Nucleus accumbens (tissue), 56 donors: ENCODE measurements at regions not wholly inside any gene's neighbourhood (a gene's known extent, or its start where the extent isn't known, plus 50 kb on each side); places are given as distances from the start of the nearest gene placed in this dataset.

Experiments used
- DNase-seq, 56 donors: peaks; one replicate each; lab custom pipeline; 2025; lab: John Stamatoyannopoulos, UW

DNA sequence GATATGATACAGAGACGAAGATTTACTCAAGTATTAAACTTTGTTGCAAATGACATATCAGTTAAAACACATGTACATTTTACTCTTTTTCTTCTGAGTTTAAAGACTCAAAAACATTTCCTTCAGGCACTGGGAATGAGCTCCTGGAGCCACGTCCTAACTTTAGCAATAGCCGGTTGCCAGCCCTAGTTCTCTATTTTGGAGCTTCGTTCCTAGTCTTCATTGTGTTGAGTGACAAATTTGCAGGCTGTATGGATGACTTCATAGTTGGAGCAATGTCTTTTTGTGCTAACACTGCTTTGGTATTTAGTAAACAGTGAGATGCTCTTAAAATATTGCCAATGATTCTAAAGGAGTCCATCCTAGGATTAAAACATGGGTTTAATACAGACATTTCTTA, 190.9 kb downstream of the FAT4 start:
- DNase-seq = no peak

DNA sequence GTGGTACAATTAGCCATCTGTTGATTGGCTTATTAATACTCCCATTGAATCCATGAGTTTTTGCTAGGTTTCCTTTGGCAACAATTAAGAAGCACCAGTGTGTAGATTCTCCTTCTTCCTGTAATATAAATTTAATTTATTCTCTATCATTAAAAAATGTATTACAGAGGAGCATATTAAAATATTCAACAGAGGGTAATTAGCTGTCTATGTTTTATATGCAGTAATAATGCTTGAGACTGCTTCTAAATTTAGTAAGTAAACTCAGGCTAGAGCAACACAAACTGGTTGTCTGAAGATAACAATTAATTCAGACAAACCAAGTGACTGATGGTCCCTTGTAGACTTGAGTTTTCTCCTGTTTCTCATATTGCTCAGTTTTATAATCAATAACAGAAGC, 192.4 kb downstream of the FAT4 start:
- DNase-seq = no peak

DNA sequence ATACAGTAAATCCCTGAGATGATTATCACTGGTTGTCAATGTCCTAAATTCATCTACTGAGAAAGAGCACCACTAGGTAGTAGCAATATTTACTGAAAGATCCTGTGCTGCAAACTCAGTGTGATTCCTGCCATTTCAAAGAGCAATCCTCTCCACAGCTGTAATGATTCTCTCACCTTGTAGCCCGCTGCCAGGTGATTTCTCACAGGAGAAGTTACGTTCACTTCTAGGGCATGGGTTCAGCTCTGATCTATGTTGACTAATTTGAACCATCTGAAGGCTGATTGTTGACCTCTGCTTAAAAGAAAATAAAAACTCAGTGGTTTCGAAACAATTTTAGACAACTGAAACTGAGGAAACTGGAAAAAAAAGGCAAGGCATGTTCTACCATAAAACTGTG, 197.0 kb downstream of the FAT4 start:
- DNase-seq = no peak

DNA sequence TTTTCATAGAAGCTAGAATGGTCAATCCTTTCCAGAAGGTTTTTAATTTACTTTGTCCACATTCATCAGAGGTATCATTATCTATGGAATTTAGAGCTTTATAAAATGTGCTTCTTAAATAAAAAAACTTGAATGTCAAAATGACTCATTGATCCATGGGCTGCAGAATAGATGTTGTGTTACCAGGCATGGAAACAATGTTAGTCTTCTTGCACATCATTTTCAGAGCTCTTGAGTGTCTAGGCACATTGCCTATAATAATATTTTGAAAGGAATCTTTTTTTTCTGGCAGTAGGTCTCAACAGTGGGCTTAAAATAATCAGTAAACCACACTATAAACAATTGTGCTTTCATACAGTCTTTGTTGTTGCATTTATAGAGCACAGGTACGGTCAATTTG, 200.3 kb downstream of the FAT4 start:
- no peak for DNase-seq

DNA sequence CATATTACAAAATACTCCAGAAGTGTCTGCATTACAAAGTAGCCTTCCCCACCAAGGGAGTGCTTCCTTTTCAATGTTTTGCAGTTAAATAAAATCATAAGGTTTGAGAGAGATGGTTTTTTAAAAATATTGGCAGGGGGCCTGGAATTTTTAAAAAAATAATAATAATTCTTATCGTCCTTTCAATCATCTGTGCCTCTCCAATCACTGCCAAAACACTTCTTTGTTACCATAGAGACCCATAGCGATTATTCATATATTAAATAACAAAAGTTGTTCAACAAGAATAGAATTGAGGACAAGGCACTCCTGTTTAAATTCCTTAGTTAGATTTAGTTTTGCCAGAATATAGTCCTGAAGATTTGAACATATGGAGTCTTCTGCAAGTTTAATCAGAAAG, 203.1 kb downstream of the FAT4 start:
- no peak for DNase-seq

DNA sequence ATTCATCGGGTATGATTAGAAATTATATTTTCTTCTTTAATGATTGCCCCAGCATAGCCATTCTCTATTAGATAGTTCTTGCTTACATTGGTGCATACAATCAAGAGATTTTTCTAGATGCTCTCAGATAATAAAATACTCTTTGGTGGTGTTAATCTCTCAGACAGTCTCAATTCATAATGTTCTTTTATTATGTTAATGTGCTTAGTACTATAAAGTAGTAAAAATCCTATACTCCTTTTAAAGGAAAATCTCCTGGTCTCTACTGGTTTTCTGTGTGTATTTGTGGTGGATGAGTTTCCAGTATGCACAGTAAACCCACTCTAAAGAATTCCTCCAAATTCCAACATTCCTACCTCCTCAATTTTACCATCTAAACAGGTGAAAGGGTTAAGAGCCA, 203.5 kb downstream of the FAT4 start:
- no peak for DNase-seq

DNA sequence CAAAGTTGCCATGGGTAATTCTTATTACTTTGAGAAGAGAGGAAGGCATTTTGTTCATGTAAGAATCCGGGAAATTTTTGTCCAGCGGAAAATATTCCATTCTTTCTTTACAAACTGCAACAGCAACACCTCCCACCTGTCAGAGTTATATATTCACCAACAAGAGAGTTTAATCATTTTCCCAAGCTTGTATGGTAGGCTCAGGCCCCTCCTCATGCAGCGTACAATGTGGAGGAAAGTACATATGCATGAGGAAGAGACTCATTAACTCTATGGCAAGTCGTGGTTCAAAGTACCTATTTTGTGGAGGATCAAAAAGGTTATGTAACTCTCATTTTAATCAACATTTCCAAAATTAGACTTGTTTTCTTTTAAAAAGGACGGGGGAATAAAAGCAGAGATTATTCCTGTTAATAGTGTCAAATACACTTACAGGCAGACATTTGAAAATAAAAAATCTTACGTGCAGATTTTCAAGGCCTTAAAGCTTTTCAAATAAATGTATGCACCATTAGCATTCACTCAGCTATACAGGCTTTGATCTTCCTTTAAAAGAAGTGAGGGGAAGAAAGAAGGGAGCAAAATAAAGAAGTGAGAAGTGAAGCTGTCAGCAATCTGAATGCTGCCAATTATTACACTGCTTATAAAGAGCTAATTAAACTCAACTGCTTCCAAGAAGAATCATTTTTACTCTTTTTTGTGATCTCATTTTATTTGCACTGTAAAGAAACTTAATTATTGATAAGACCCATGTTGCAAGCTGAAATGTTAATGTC, 204.8 kb downstream of the FAT4 start:
- no peak for DNase-seq

DNA sequence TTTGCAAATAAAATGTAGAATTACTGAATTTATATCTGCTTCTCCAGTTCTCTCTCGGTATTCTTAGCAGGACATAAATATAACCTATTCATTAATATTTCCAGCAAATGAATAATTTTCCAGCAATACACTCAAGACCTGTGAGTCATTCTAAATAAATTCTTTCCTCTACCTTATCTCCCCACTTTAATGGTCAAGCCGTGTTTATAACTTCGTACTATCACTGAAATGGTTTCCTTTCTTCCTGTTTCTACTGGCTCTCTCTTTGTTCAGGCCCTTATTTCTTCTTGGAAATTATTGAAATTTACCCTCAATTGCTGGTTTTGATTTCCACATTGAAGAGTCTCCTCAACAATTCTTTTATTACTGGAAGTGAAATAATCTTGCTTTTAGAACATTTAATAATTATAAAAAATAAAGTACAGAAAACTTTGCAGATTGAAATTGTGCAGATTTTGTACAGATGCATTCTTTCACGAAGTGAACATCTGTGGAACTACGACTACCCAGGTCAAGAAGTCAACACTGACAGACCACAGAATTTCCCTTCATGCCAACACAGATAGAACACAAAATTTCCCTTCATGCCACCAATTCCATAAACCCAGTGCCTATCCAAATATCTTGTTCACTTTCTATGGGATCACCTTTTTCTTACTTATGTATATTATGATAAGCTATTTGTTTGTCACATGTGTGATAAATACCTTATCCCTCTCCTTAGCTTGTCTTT, 205.7 kb downstream of the FAT4 start:
- DNase-seq = no peak

DNA sequence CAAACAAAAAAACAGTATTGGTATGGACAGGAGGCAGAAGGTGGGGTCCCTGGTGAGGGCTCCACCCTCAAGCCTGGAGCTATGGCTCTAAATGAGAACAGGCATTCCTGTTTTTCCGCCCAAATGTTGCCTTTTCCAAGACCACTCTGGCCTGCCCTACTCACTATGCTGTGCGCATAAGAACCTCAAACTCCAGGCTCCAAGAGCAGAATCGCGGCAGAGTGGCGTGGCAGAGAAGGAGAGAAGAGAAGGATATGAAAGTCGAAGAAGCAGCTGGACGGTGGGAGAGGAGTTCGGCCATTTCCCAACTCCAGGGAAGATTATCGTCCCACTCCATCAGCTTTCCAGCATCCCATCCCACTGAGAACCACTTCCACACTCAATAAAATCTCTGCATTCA, 207.8 kb downstream of the FAT4 start:
- DNase-seq = no peak

DNA sequence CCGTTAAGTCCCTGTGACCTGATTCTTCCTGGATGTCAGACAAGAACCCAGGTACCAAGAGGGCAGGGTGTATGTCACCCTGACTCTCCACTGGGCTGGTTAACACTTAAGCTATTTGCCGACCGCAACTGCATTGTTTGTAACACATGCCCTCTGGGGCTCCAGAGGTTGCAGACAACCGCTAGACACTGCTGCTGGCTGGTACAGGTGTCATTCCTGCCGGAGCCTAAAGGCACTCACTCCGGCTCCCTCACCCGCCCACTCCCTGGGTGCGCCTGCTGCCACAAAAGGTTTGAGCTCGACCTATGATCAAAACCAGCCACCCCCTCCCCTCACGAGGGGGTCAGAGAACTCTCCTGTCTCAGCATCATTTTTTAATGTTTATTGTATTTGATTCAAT, 208.2 kb downstream of the FAT4 start:
- no peak for DNase-seq

DNA sequence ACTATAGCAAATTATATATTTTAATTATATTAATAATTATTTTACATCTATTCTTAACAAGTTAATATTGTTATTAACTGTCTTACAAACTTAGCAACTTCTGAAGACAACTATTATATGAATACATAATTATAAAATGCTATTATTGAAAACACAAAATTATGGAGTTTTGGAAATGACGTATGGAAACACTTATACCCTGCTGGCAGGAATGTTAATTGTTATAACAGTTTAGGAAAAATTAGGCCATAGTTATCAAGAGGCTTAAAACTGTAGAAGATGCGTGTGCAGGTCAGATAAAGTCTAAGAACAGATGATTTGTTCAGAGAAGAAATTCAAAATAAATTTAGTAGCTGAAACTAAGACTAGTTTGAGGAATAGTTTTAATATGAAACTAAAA, 211.7 kb downstream of the FAT4 start:
- no peak for DNase-seq

DNA sequence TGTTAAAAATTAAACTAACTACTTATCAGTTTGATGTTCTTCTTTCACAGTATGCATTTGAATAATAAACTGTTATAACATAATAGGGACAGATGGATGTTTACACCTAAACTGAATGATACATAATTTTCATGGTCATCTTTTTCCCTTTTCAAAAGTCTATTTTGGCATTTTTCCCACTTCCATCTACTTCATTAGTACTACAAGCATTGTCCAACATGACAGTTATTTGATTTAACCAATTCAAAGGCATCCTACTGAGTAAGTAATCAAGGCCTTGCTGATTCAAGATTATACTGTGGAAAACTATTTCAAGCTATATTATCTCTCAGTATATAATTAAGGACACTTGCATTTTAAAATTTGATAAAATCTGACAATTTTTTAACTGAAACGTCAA, 212.9 kb downstream of the FAT4 start:
- DNase-seq = no peak

DNA sequence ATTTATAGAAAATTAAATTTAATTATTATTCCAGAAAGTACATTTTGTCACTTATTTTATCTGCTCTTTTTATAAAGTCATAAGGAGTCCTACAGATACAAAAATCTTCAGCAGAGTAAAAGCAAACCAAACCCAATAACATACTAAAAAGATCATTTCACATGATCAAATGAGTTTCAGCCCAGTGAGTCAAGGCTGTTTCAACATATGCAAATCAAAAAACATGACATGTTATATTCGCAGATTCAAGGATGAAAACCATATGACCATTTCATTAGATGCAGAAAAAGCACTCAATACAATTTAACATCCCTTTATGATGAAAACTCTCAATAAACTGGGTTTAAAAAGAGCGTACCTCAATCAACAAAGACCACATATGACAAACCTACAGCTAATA, 214.3 kb downstream of the FAT4 start:
- no peak for DNase-seq

DNA sequence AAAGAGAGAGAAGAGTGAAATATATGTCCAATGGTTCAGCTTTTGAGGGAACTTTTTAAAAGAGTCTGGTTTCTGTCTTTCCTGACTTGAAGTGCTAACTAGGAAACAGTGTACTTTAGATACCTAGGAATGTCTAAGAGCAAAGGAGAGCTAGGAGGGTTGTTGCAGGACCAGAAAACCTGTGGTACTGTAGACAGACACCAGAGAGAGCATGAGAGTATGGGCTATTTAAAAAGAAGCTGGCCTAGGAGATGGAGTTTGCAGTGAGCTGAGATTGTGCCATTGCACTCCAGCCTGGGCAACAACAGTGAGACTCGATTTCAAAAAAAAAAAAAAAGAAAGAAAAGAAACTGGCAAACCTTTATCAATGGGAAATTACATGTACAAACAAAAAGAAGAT, 223.9 kb downstream of the FAT4 start:
- no peak for DNase-seq

DNA sequence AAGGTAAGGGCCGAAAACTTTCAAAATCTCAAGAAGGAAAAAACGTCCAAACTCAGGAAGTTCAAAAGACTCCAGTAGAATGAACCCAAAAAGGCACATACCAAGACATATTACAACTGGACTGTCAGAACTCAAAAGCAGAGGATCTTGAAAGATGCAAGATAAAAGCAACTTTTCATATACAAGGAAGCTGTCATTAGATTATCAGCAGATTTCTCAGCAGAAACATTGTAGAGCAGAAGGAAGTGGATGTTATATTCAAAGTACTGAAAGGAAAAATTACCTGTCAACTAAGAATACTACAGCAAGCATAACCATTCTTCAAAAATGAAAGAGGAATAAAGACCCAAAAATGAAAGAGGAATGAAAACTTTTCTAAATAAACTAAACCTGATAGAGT, 224.9 kb downstream of the FAT4 start:
- DNase-seq = no peak

DNA sequence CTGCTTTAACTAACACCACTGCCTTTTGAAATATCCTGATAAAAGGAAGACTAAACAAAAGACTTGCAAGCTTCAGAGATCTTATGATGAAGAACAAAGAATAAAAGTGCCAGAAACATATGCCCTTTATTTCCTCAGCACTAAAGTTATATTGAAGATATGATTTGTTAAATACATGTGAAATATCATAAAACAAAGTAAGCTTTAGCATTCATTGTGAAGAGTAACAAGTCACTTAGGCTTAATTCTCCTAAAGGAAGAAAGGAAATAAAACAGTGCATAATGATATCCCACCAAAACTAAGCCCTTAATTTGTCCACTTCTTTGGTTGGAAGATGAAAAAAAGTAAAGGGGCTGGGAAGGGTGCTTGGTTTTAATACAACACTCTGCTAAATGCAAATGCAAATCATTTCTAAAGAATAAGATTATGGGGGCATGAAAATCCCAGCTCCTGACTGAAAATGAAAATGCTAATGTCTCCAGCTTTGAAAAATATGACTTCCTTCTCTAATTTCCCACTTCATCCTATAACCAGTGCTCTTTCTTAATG, 227.2 kb downstream of the FAT4 start:
- no peak for DNase-seq

DNA sequence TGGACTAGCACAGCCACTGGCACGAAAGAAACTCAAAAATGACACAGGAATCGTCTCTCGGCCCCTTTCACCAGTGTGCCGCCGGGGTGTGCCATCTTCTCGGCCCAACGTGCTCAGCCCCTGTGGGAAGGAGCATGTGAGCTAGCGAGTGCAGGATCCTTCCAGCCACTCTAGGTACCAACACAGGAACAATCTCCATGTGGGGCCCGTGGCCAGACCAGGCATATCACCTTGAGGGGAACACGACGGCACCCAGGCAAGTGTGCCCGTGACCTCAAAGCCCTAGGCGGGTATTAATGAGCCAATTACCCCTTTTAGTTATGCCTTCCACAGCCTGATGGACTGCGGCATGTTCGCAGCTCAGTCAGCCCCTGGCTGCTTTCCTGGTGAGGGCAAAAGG, 231.5 kb downstream of the FAT4 start:
- no peak for DNase-seq

DNA sequence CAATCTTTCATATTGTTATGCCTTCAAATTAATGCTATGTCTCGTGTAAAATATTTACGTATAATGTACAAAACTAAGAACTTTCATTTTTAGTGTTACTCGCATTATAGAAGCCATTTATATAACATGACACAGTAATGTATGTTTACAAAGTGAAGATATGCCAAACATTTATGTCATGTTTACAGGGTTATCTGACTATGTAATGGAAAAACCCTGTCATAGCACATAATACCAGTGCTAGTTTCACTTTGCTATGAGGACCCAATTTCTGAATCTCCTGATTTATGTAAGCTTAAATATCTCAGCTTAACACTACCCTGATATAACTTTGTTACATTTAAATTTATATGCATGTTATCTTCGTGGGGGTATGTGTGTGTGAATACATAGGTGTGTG, 233.1 kb downstream of the FAT4 start:
- no peak for DNase-seq

DNA sequence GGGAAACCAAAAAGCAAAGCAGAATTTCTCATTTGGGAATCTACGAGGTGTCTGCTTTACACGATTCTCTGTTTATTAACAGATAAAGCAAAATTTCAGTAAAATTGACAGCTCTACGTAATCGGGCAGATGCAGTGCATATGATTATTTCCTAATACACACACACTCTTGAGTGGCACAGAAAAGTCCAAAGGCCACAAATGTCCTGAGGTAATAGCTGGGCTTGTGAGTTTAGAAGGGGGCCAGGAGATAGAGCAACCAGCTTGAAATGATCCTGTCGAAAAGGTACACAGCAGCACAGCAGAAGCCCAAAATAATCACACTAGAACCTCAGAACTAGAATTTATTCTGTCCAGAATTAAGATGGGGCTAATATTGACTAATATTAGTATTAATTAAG, 236.0 kb downstream of the FAT4 start:
- no peak for DNase-seq

DNA sequence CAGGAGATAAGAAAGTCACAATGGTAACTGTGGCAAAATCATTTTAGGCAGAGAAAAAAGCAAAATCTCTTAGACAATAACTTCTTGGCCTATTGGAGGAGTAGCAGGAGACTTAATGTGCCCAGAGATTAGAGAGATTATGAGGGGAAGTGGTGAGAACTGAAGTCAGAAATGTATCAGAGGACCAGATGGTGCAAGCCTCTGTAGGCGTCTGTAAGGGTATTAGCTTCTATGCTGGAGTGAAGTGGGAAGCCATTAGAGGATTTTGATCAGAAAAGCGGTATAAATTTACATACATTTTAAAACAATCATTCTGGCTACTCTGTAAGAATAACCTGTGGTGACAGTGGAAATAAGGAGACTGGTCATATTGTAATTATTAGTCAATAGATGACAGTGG, 236.7 kb downstream of the FAT4 start:
- DNase-seq = no peak

DNA sequence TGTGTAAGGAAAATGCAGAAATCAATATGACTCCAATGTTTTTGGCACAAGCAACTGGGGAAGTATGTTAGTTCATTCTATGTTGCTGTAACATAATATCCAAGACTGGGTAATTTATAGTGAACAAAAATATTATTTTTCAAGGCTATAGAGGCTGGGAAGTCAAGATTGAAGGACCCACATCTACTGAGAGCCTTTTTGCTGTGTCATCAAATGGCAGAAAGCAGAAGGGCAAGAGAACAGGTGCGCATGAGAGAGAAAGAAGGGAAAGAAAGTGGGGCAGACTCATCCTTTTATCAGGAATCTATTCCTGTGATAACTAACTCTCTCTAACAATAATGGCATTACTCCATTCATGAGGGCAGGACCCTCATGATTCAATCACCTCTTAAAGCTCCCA, 237.2 kb downstream of the FAT4 start:
- no peak for DNase-seq

DNA sequence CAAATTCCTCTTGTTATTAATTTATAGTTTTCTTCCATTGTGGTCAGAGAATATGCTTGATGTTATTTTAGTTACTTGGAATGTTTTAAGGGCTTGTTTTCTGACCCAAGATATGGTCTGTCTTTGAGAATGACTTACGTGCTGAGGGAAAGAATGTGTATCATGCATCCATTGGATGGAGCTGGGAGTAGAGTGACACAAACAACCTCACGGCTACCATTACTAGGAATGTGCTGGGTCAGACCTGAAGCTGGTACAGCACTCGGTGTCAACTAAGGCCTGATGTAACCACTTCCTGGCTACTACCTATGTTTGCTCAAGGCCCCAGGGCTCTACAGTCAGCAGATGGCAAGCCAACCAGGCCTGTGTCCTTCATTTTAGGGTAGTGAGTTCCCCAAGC, 257.8 kb downstream of the FAT4 start:
- no peak for DNase-seq
